K562 (cell line): ENCODE measurements at regions not wholly inside any gene's neighbourhood (a gene's known extent, or its start where the extent isn't known, plus 50 kb on each side); places are given as distances from the start of the nearest gene placed in this dataset.

Experiments used
- ATAC-seq: fragments of 200-7000 bp; cut with Tn5 transposase; 3 replicates; pipeline ENCODE4 v1.9.1; 2020; ENCODE audit warnings: moderate library complexity
- BruUV-seq: library from RNA; stranded (reverse); fragments of 400-500 nt; replicated peaks from 2 replicates; lab custom pipeline; 2021; lab: Mats Ljungman, UMichigan
- CTCF ChIA-PET: fragments of 300-600 bp; formaldehyde crosslinking; extraction: SDS; loops from one replicate; lab custom pipeline; 2021; ENCODE audit warnings: low intra/inter-chr PET ratio; lab: Yijun Ruan, JAX
- POLR2A ChIA-PET: fragments of 300-600, 350-650 bp; sonication (Branson Sonifier 250); formaldehyde crosslinking; extraction: SDS; loops from one replicate; lab custom pipeline; 2021; ENCODE audit warnings: antibody characterized with exemption, inconsistent platforms; lab: Yijun Ruan, JAX
- DNase-seq, 4 experiments: peaks; one replicate each; pipeline versions ENCODE4 v3.0.0 to v3.0.0-alpha.2; 2011 to 2018; ENCODE audit warnings: low spot score in 3 of 4, mixed read lengths in 3 of 4; ENCODE audit errors: extremely low read depth in 1 of 4
- FAIRE-seq: peaks from 2 replicates; lab custom pipeline; 2011; peaks lifted over from hg19 to GRCh38; lab: Jason Lieb, UNC
- H2AFZ ChIP-seq: 2 replicates; pipeline ENCODE4 v1.6.0; 2011; ENCODE audit warnings: low read depth, low read length, control low read depth, inconsistent platforms
- H3K27ac ChIP-seq: fragments of 200-600 bp; 3 replicates; pipeline ENCODE4 v1.8.0; 2011; ENCODE audit warnings: low read depth, mild to moderate bottlenecking, control low read depth, inconsistent platforms, low read length, moderate library complexity, mixed read lengths; ENCODE audit errors: extremely low read depth
- H3K27me3 ChIP-seq, 2 experiments: fragments of 300-600 bp in 1 of 2; 2 replicates in 1 of 2; 3 replicates in 1 of 2; pipeline versions ENCODE4 v1.6.0 to v1.8.0; 2011; ENCODE audit warnings: inconsistent platforms in 2 of 2, low read length in 2 of 2, mild to moderate bottlenecking in 1 of 2, mixed read lengths in 1 of 2, moderate library complexity in 1 of 2; ENCODE audit not compliant: control insufficient read depth in 2 of 2, insufficient read depth in 2 of 2
- H3K36me3 ChIP-seq: fragments of 300-600 bp; 3 replicates; pipeline ENCODE4 v1.8.0; 2011; ENCODE audit warnings: mild to moderate bottlenecking, low read length, inconsistent platforms; ENCODE audit not compliant: control insufficient read depth, insufficient read depth
- H3K4me1 ChIP-seq, 2 experiments: fragments of 200-600 bp in 1 of 2; replicated peaks in 1 of 2; 2 replicates in 1 of 2; 3 replicates in 1 of 2; pipeline versions ENCODE4 v1.5.1 to v1.8.0; 2011; ENCODE audit warnings: inconsistent platforms in 2 of 2, low read length in 2 of 2, mild to moderate bottlenecking in 1 of 2, mixed read lengths in 1 of 2, moderate library complexity in 1 of 2; ENCODE audit not compliant: control insufficient read depth in 2 of 2, insufficient read depth in 2 of 2
- H3K4me2 ChIP-seq: 2 replicates; pipeline ENCODE4 v1.6.1; 2011; ENCODE audit warnings: low read length, control low read depth, inconsistent platforms, mixed read lengths; ENCODE audit not compliant: insufficient read depth
- H3K4me3 ChIP-seq: fragments of 200-600 bp; sonication (generic), shearing (Covaris generic); 2 replicates; pipeline ENCODE4 v1.5.1; 2016; ENCODE audit warnings: control low read depth, inconsistent platforms
- H3K79me2 ChIP-seq: fragments of 200-600 bp; 3 replicates; pipeline ENCODE4 v1.8.0; 2011; ENCODE audit warnings: low read length, inconsistent platforms; ENCODE audit not compliant: control insufficient read depth, insufficient read depth
- H3K9ac ChIP-seq, 2 experiments: 2 replicates each; pipeline versions ENCODE4 v1.6.0 to v1.6.1; 2011; ENCODE audit warnings: low read depth in 2 of 2, low read length in 2 of 2, control low read depth in 1 of 2, inconsistent platforms in 1 of 2, mild to moderate bottlenecking in 1 of 2, mixed read lengths in 1 of 2; ENCODE audit not compliant: insufficient read depth in 1 of 2
- H3K9me1 ChIP-seq: one replicate; pipeline ENCODE4 v1.6.0; 2011; ENCODE audit warnings: inconsistent platforms, mild to moderate bottlenecking, low read length, moderate library complexity; ENCODE audit not compliant: control insufficient read depth, insufficient read depth
- H3K9me3 ChIP-seq: replicated peaks from 2 replicates; pipeline ENCODE4 v1.5.1; 2011; ENCODE audit warnings: low read depth, low read length, inconsistent platforms; ENCODE audit not compliant: control insufficient read depth, insufficient read depth
- H4K20me1 ChIP-seq: replicated peaks from 2 replicates; pipeline ENCODE4 v1.6.1; 2011; ENCODE audit warnings: low read length, inconsistent platforms, mixed read lengths; ENCODE audit not compliant: control insufficient read depth, insufficient read depth
- ARNT ChIP-seq, 2 experiments: fragments of 450-650 bp; IDR thresholded peaks; 2 replicates each; pipeline ENCODE4 v1.6.1; 2016; ENCODE audit warnings: mild to moderate bottlenecking in 1 of 2
- BRF1 ChIP-seq: IDR thresholded peaks from 3 replicates; pipeline ENCODE4 v1.6.1; 2011; ENCODE audit warnings: borderline replicate concordance, mild to moderate bottlenecking; ENCODE audit not compliant: insufficient read length; ENCODE audit errors: extremely low read depth
- CAMTA2 ChIP-seq: fragments of 250-450 bp; sonication (Bioruptor Pico); conservative IDR thresholded peaks from 2 replicates; pipeline ENCODE4 v1.5.1; 2022
- CSDE1 ChIP-seq, 2 experiments: fragments of 450-650 bp; IDR thresholded peaks; 2 replicates each; pipeline ENCODE4 v1.6.1; 2016; ENCODE audit warnings: mild to moderate bottlenecking in 1 of 2
- CTBP1 ChIP-seq: fragments of 450-650 bp; IDR thresholded peaks from 2 replicates; pipeline ENCODE4 v1.6.1; 2016; ENCODE audit warnings: borderline replicate concordance
- TARDBP ChIP-seq: fragments of 450-650 bp; IDR thresholded peaks from 2 replicates; pipeline ENCODE4 v1.6.1; 2016
- ZKSCAN3 ChIP-seq: fragments of 250-450 bp; sonication (Bioruptor Pico); IDR thresholded peaks from 2 replicates; pipeline ENCODE4 v1.4.0; 2020
- ZNF121 ChIP-seq: sonication (generic); formaldehyde crosslinking; conservative IDR thresholded peaks from 2 replicates; pipeline ENCODE4 v1.8.0; 2022; ENCODE audit warnings: missing genetic modification reagents
- WGBS: fragments of 100-300 bp; shearing (Covaris generic); methylation state at CpG from one replicate; pipeline ENCODE4 v1.1.6; 2016; ENCODE audit warnings: low coverage, mixed read lengths; ENCODE audit not compliant: insufficient coverage; ENCODE audit errors: missing lambda C conversion rate; 5-methylcytosine and 5-hydroxymethylcytosine counted together
- in situ Hi-C: fragments of 300-500 bp; cut with MboI; formaldehyde crosslinking; loops from 4 replicates; pipeline ENCODE4 v1.15.0; 2018; ENCODE audit warnings: inconsistent platforms, mixed read lengths
- intact Hi-C: fragments of 100-400 bp; cut with micrococcal nuclease; formaldehyde crosslinking; loops from 2 replicates; pipeline ENCODE4 v1.14.2; 2022
- TF ChIP-seq, protein P1 (sequence below), 2 experiments: fragments of 450-650 bp; conservative IDR thresholded peaks; 2 replicates each; pipeline ENCODE4 v1.6.1; 2017; ENCODE audit warnings: mild to moderate bottlenecking in 2 of 2, moderate library complexity in 2 of 2
- TF ChIP-seq, protein P2 (sequence below): fragments of 450-650 bp; formaldehyde crosslinking; IDR thresholded peaks from 2 replicates; pipeline ENCODE4 v1.4.0; 2020; ENCODE audit warnings: mild to moderate bottlenecking, mixed read lengths

DNA sequence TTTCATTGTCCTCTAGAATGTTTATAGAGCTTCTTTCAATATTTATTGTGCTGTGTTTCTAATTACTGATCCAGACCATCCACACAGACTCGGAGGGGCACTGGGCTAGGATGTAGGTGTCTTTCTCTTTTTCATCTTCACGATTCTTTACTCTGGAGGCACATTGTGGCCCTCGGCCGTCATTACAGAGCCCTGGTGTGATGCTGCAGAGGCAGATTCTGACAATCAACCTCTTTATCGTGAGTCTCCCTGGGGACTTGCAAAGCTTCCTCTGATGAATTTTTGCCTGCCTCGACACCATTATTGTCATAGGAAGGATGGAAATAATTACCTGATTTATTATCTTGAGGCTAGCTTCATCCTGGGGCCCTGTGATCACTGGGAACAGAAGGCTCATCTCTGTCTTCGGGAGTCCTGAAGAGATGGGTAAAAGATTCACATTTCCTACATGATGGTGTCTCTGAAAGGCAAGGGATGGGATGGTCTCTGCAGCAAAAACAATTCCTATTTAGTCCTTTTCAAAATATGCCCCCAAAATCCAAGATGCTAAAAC is 89.4 kb downstream of the SEC16B start:
- WGBS: 0% methylated on average over 7 of the region's 7 CpGs
- TF ChIP-seq, protein P1, sequence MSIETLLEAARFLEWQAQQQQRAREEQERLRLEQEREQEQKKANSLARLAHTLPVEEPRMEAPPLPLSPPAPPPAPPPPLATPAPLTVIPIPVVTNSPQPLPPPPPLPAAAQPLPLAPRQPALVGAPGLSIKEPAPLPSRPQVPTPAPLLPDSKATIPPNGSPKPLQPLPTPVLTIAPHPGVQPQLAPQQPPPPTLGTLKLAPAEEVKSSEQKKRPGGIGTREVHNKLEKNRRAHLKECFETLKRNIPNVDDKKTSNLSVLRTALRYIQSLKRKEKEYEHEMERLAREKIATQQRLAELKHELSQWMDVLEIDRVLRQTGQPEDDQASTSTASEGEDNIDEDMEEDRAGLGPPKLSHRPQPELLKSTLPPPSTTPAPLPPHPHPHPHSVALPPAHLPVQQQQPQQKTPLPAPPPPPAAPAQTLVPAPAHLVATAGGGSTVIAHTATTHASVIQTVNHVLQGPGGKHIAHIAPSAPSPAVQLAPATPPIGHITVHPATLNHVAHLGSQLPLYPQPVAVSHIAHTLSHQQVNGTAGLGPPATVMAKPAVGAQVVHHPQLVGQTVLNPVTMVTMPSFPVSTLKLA (conservative IDR thresholded peaks at IDR 0.05): no peak
- TF ChIP-seq, protein P2, sequence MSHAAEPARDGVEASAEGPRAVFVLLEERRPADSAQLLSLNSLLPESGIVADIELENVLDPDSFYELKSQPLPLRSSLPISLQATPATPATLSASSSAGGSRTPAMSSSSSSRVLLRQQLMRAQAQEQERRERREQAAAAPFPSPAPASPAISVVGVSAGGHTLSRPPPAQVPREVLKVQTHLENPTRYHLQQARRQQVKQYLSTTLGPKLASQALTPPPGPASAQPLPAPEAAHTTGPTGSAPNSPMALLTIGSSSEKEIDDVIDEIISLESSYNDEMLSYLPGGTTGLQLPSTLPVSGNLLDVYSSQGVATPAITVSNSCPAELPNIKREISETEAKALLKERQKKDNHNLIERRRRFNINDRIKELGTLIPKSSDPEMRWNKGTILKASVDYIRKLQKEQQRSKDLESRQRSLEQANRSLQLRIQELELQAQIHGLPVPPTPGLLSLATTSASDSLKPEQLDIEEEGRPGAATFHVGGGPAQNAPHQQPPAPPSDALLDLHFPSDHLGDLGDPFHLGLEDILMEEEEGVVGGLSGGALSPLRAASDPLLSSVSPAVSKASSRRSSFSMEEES (CRISPR knock-in tag): no peak
- TF ChIP-seq ARNT (IDR thresholded peaks at IDR 0.05) (no peak), BRF1 (no peak), CSDE1 (IDR thresholded peaks at IDR 0.05) (no peak), CAMTA2 (no peak), ZKSCAN3 (no peak), TARDBP (no peak), CTBP1 (no peak), ZNF121 (no peak)
- FAIRE-seq: no peak

More for the DNA sequence above, 89.4 kb downstream of the SEC16B start:
- no peaks in the 10 kb centered on the region for H4K20me1 ChIP-seq
- intact Hi-C loops (no loop called here), in situ Hi-C loops (no loop called here)
- no peaks in the 10 kb centered on the region for H3K9me1 ChIP-seq
- H3K36me3 ChIP-seq: no peaks in the 10 kb centered on the region
- H3K4me2 ChIP-seq: no peak overlapping the region
- no peak overlapping the region for H3K9ac ChIP-seq
- ChIA-PET CTCF (no interaction called here), POLR2A (no interaction called here)
- H3K4me3 ChIP-seq: no peak overlapping the region
- no peaks in the 10 kb centered on the region for H3K27me3 ChIP-seq
- DNase-seq (no peak), ATAC-seq (no peak)
- H2AFZ ChIP-seq: no peak overlapping the region
- no peaks in the 10 kb centered on the region for H3K79me2 ChIP-seq
- H3K9me3 ChIP-seq: no peaks in the 10 kb centered on the region
- H3K4me1 ChIP-seq: no peaks in the 10 kb centered on the region
- no peak overlapping the region for H3K27ac ChIP-seq
- no TSS peak for BruUV-seq
